SK-N-SH treated with all-trans-retinoic acid at 6 μM for 48 hours (cell line): ENCODE measurements at regions not wholly inside any gene's neighbourhood (a gene's known extent, or its start where the extent isn't known, plus 50 kb on each side); places are given as distances from the start of the nearest gene placed in this dataset.

ENCODE experiments used
- ATAC-seq: fragments of 200-7000 bp; cut with Tn5 transposase; 3 replicates; pipeline ENCODE4 v1.9.1; 2020; ENCODE audit warnings: mild to moderate bottlenecking, moderate library complexity
- ARNTL ChIP-seq: fragments of 450-650 bp; formaldehyde crosslinking; IDR thresholded peaks from 2 replicates; pipeline ENCODE4 v1.5.0; 2020; ENCODE audit warnings: low read depth, mild to moderate bottlenecking, moderate library complexity, borderline replicate concordance
- CREB5 ChIP-seq: fragments of 250-450 bp; sonication (Bioruptor Pico); IDR thresholded peaks from 2 replicates; pipeline ENCODE4 v1.5.1; 2020; ENCODE audit warnings: low read depth, mild to moderate bottlenecking, moderate library complexity
- CSDC2 ChIP-seq: fragments of 250-450 bp; sonication (Bioruptor Pico); IDR thresholded peaks from 2 replicates; pipeline ENCODE4 v1.5.0; 2020; ENCODE audit warnings: mild to moderate bottlenecking, moderate library complexity
- GLIS3 ChIP-seq: fragments of 250-450 bp; sonication (Bioruptor Pico); IDR thresholded peaks from 2 replicates; pipeline ENCODE4 v1.5.0; 2020; ENCODE audit warnings: mild to moderate bottlenecking, moderate library complexity
- OSR1 ChIP-seq: fragments of 250-450 bp; sonication (Bioruptor Pico); IDR thresholded peaks from 2 replicates; pipeline ENCODE4 v1.8.0; 2022; ENCODE audit warnings: moderate library complexity, mild to moderate bottlenecking, inconsistent platforms
- PATZ1 ChIP-seq: fragments of 250-450 bp; sonication (Bioruptor Pico); IDR thresholded peaks from 2 replicates; pipeline ENCODE4 v1.8.0; 2020; ENCODE audit warnings: mild to moderate bottlenecking, moderate library complexity, borderline replicate concordance
- POU6F1 ChIP-seq: fragments of 250-450 bp; sonication (Bioruptor Pico); IDR thresholded peaks from 2 replicates; pipeline ENCODE4 v1.8.0; 2021; ENCODE audit warnings: low read depth, mild to moderate bottlenecking, moderate library complexity, borderline replicate concordance
- PPARA ChIP-seq: fragments of 250-450 bp; sonication (Bioruptor Pico); IDR thresholded peaks from 2 replicates; pipeline ENCODE4 v1.5.0; 2020; ENCODE audit warnings: mild to moderate bottlenecking, borderline replicate concordance
- RARB ChIP-seq: fragments of 250-450 bp; sonication (Bioruptor Pico); IDR thresholded peaks from 2 replicates; pipeline ENCODE4 v1.8.0; 2021; ENCODE audit warnings: mild to moderate bottlenecking, moderate library complexity
- SNAI2 ChIP-seq: fragments of 250-450 bp; sonication (Bioruptor Pico); IDR thresholded peaks from 2 replicates; pipeline ENCODE4 v1.5.0; 2020; ENCODE audit warnings: mild to moderate bottlenecking, moderate library complexity
- TCF4 ChIP-seq: fragments of 250-450 bp; sonication (Bioruptor Pico); IDR thresholded peaks from 2 replicates; pipeline ENCODE4 v1.8.0; 2021; ENCODE audit warnings: mild to moderate bottlenecking, moderate library complexity, borderline replicate concordance
- TOX ChIP-seq: fragments of 250-450 bp; sonication (Bioruptor Pico); IDR thresholded peaks from 2 replicates; pipeline ENCODE4 v1.8.0; 2021; ENCODE audit warnings: mild to moderate bottlenecking, moderate library complexity, borderline replicate concordance
- TSHZ2 ChIP-seq: fragments of 250-450 bp; sonication (Bioruptor Pico); IDR thresholded peaks from 2 replicates; pipeline ENCODE4 v1.5.0; 2020; ENCODE audit warnings: mild to moderate bottlenecking, moderate library complexity
- ZC3H10 ChIP-seq: fragments of 250-450 bp; sonication (Bioruptor Pico); IDR thresholded peaks from 2 replicates; pipeline ENCODE4 v1.5.1; 2021; ENCODE audit warnings: mild to moderate bottlenecking, moderate library complexity
- ZFP3 ChIP-seq: fragments of 250-450 bp; sonication (Bioruptor Pico); IDR thresholded peaks from 2 replicates; pipeline ENCODE4 v1.5.0; 2020; ENCODE audit warnings: mild to moderate bottlenecking, moderate library complexity
- ZFP30 ChIP-seq: fragments of 450-650 bp; formaldehyde crosslinking; IDR thresholded peaks from 2 replicates; pipeline ENCODE4 v1.5.0; 2022; ENCODE audit warnings: mild to moderate bottlenecking, moderate library complexity
- ZNF565 ChIP-seq: fragments of 450-650 bp; formaldehyde crosslinking; conservative IDR thresholded peaks from 2 replicates; pipeline ENCODE4 v1.5.0; 2020; ENCODE audit warnings: low read depth, mild to moderate bottlenecking, moderate library complexity
- ZNF70 ChIP-seq: fragments of 450-650 bp; formaldehyde crosslinking; IDR thresholded peaks from 2 replicates; pipeline ENCODE4 v1.5.0; 2020; ENCODE audit warnings: mild to moderate bottlenecking, moderate library complexity
- ZNF8 ChIP-seq: fragments of 450-650 bp; formaldehyde crosslinking; IDR thresholded peaks from 2 replicates; pipeline ENCODE4 v1.5.0; 2020; ENCODE audit warnings: mild to moderate bottlenecking, moderate library complexity

- no peak for ATAC-seq
- TF ChIP-seq ZNF565 (CRISPR knock-in tag) = no peak
- no peak for TF ChIP-seq ZNF70 (CRISPR knock-in tag)
- TF ChIP-seq GLIS3 (CRISPR knock-in tag) = no peak
- TF ChIP-seq ZFP3 = no peak
- no peak for TF ChIP-seq POU6F1 (CRISPR knock-in tag)
- TF ChIP-seq TCF4 = no peak
- no peak for TF ChIP-seq CREB5 (CRISPR knock-in tag)
- no peak for TF ChIP-seq CSDC2 (CRISPR knock-in tag)
- TF ChIP-seq SNAI2 (CRISPR knock-in tag) = no peak
- no peak for TF ChIP-seq PATZ1 (CRISPR knock-in tag)
- TF ChIP-seq ZC3H10 (CRISPR knock-in tag) = no peak
- no peak for TF ChIP-seq ZFP30 (CRISPR knock-in tag)
- TF ChIP-seq ZNF8 (CRISPR knock-in tag) = no peak
- TF ChIP-seq PPARA = no peak
- no peak for TF ChIP-seq TSHZ2
- no peak for TF ChIP-seq OSR1 (CRISPR knock-in tag)
These were observed 715.3 kb upstream of the MIR17HG start for GRCh38 chr13:90632184-90632583.

GRCh38 chr13:90633849-90634248, 713.6 kb upstream of the MIR17HG start:
- no peak for ATAC-seq
- TF ChIP-seq TOX (CRISPR knock-in tag) = no peak
- no peak for TF ChIP-seq ZNF8 (CRISPR knock-in tag)
- no peak for TF ChIP-seq GLIS3 (CRISPR knock-in tag)
- TF ChIP-seq CREB5 (CRISPR knock-in tag) = no peak
- no peak for TF ChIP-seq ARNTL (CRISPR knock-in tag)
- TF ChIP-seq ZNF565 (CRISPR knock-in tag) = no peak
- TF ChIP-seq PATZ1 (CRISPR knock-in tag) = no peak
- TF ChIP-seq SNAI2 (CRISPR knock-in tag) = no peak
- no peak for TF ChIP-seq TCF4
- no peak for TF ChIP-seq CSDC2 (CRISPR knock-in tag)
- TF ChIP-seq ZFP30 (CRISPR knock-in tag) = no peak
- TF ChIP-seq RARB (CRISPR knock-in tag) = no peak
- no peak for TF ChIP-seq TSHZ2
- TF ChIP-seq POU6F1 (CRISPR knock-in tag) = no peak
- TF ChIP-seq OSR1 (CRISPR knock-in tag) = no peak
- no peak for TF ChIP-seq ZC3H10 (CRISPR knock-in tag)
- TF ChIP-seq, all 23 proteins: peak for 0
